ENCODE measurements at regions not wholly inside any gene's neighbourhood (a gene's known extent, or its start where the extent isn't known, plus 50 kb on each side); places are given as distances from the start of the nearest gene placed in this dataset.
"Not testable (repeated sequence)": the region's sequence is repeated elsewhere in the genome, so short reads cannot be mapped to it uniquely, and the experiment has no call there.

- TF ChIP-seq CTCF, POLR2A, EP300 (IDR thresholded peaks at IDR 0.05): not testable (repeated sequence)
These were observed 61.1 kb upstream of the KBTBD8 start for GRCh38 chr3:66937041-66937440.
